ENCODE measurements at regions not wholly inside any gene's neighbourhood (a gene's known extent, or its start where the extent isn't known, plus 50 kb on each side); places are given as distances from the start of the nearest gene placed in this dataset.

- in situ Hi-C loops (cut with HindIII; ENCODE audit: low sequenced_read_pairs): loop anchor here (5.0 kb wide), 1 partner anchor 49 kb away; no protein-coding TSS in a partner anchor
These were observed 311.9 kb upstream of the KLHL29 start for GRCh38 chr2:23073056-23073455.

- in situ Hi-C loops (cut with HindIII; ENCODE audit: low sequenced_read_pairs): loop anchor here (5.0 kb wide), 1 partner anchor 49 kb away; no protein-coding TSS in a partner anchor
These were observed 311.3 kb upstream of the KLHL29 start for GRCh38 chr2:23073671-23074070.

DNA sequence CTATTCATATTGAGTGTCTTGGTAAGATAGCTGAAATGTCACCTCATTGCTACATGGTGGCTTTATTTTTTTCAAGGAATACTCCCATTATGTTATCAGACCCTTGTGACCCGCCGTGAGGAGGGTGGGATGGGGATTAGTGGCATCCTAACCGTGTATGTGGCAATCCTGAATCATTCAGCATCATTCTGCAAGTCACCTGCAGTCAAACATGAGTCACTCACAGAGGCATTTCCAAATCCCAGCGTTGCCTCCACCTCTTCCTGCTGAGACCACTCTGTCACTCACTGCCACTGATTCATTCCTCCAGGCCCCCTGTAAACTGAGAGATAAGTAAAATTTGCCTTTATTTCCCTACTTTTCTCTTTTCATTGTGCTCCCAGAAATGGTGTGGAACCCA lies 307.4 kb upstream of the KLHL29 start:
- in situ Hi-C loops (cut with HindIII; ENCODE audit: low sequenced_read_pairs): no loop called here

GRCh38 chr2:23078784-23079434 lies 306.1 kb upstream of the KLHL29 start:
- in situ Hi-C loops (cut with HindIII; ENCODE audit: low sequenced_read_pairs): no loop called here

GRCh38 chr2:23083966-23084365 lies 301.0 kb upstream of the KLHL29 start:
- in situ Hi-C loops (cut with HindIII; ENCODE audit: low sequenced_read_pairs): no loop called here

DNA sequence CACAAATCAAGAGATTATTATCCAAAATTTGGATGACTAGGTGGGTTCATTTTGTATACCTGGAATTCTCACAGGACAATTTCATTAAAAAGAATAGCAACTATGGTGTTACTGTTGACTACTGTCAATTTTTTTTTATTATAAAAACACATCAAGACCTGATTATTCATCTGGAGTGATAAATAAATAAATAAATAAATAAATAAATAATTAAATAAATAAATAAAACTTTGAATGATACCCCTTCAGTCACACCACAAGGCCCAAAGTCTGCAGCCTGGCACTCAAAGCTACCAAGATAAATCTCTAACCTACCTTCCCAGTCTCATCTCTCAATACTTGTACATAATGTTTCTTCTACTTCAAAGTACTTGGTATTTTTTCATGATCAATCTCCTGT lies 294.0 kb upstream of the KLHL29 start:
- in situ Hi-C loops (cut with HindIII; ENCODE audit: low sequenced_read_pairs): no loop called here

GRCh38 chr2:23091900-23092299 lies 293.1 kb upstream of the KLHL29 start:
- in situ Hi-C loops (cut with HindIII; ENCODE audit: low sequenced_read_pairs): no loop called here

DNA sequence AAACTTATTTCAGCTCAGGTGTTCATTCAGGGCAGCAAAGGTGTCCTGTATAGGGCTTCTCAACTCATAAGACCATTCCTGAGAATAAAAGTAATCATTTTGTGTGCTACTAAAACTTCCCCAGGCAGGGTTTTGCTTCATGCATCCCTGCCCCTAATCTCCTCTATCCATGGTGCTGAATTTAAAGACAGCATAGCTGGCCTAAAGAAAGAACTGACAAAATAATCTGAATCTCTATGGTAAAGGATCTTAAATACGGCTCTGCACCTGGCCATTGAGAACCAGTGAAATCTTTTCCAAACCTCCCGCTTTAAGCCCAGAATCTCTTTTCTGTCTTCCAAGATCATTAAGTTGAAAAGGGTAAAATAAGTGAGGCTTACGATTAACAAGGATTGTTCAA lies 292.1 kb upstream of the KLHL29 start:
- in situ Hi-C loops (cut with HindIII; ENCODE audit: low sequenced_read_pairs): no loop called here

- in situ Hi-C loops (cut with HindIII; ENCODE audit: low sequenced_read_pairs): no loop called here
These were observed 291.5 kb upstream of the KLHL29 start for GRCh38 chr2:23093513-23093912.

DNA sequence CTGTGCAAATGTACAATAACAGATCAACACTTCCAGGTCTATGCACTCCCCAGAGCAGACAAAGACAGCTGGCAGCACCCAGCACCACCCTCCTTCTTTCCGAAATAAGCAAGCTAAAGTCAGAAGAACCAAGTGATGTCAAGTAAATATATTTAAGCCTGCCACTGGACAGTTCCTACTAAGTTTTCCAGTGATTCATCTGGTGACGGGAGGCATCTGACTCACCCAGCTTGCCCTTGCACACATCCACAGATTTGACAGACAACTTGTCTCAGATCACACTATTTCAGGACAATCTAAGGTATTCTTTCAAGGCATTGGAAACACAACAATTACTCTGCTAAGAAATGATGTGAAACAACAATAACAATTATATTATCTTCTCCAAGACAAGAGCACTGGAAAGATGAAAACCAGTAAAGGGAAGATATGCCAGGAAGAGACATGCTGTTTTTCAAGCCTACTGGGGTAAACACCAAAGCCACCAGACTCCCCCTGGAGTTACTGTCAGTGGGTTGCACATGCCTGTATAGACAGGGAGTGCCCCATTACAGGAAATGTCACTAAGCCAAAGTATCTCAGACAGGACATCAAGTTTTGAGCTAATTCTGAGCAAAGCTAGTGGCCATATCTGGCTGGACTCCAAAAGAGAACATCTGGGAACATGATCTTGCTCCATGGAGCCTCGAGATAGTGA lies 287.9 kb upstream of the KLHL29 start:
- in situ Hi-C loops (cut with HindIII; ENCODE audit: low sequenced_read_pairs): no loop called here

DNA sequence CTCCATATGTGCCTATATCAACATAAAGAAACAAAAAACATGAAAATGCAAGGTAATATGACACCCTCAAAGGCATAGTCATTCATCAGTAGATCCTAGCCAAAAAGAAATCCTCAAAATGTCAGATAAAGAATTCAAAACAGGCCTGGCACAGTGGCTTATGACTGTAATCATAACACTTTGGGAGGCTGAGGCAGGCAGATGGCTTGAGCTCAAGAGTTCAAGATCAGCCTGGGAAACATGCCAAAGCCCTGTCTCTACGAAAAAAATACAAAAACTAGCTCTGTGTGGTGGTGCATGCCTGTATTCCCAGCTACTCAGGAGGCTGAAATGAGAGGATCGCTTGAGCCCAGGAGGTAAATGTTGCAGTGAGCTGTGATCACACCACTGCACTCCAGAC lies 284.6 kb upstream of the KLHL29 start:
- in situ Hi-C loops (cut with HindIII; ENCODE audit: low sequenced_read_pairs): no loop called here

GRCh38 chr2:23106242-23106785 lies 278.7 kb upstream of the KLHL29 start:
- in situ Hi-C loops (cut with HindIII; ENCODE audit: low sequenced_read_pairs): no loop called here

DNA sequence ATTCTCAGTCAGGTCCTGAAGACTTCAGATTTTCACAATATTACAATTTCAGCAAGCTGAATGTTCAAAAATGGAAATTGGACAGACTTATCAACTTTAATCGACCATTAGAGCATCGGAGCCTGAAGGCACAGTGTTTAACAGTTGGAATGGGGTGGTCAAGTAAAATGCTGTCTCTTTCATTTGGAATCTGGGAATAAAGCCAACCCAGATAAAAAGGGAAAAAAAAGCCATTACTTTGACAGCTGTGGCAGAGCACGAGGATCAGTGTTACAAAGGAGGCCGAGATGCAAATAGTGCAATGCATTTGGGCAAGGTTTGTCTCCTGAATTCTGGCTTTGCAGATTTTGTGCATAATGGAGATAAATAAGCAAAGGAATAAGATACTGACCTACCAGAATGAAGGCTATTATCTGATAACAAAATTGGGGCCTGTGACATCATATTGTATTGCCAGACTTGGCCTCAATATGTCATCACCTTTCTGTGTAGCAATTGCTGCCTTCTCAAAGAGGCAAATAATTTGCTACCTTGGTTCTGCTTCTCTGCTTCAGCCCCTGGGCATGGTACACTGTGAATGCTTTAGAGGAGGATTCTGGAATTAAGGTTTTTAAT lies 277.5 kb upstream of the KLHL29 start:
- in situ Hi-C loops (cut with HindIII; ENCODE audit: low sequenced_read_pairs): no loop called here

- in situ Hi-C loops (cut with HindIII; ENCODE audit: low sequenced_read_pairs): no loop called here
These were observed 273.7 kb upstream of the KLHL29 start for GRCh38 chr2:23111263-23111662.

DNA sequence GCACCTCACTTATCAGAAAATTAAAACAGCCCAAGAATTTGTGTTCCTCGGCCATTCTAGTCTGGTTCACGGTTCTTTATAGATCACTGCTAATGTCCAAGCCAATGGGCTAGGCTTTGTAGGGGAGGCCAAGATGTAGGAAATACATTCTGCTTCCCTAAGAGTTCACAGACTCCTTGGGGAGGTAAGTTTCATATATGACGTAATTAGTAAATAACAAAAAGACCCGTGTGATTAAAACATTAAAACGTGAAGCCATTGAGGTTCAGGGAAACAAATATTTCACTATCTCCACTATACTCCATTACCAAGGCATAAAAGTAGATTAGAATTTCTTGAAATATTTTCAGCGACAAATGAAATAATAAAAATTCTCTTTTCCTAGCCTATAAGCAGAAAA lies 272.5 kb upstream of the KLHL29 start:
- in situ Hi-C loops (cut with HindIII; ENCODE audit: low sequenced_read_pairs): no loop called here

- in situ Hi-C loops (cut with HindIII; ENCODE audit: low sequenced_read_pairs): no loop called here
These were observed 270.7 kb upstream of the KLHL29 start for GRCh38 chr2:23114299-23114698.

GRCh38 chr2:23118313-23118712 lies 266.7 kb upstream of the KLHL29 start:
- in situ Hi-C loops (cut with HindIII; ENCODE audit: low sequenced_read_pairs): no loop called here

- in situ Hi-C loops (cut with HindIII; ENCODE audit: low sequenced_read_pairs): no loop called here
These were observed 266.1 kb upstream of the KLHL29 start for GRCh38 chr2:23118894-23119293.

GRCh38 chr2:23120161-23120560 lies 264.8 kb upstream of the KLHL29 start:
- in situ Hi-C loops (cut with HindIII; ENCODE audit: low sequenced_read_pairs): loop anchor here (5.0 kb wide), 1 partner anchor 48 kb away; no protein-coding TSS in a partner anchor

- in situ Hi-C loops (cut with HindIII; ENCODE audit: low sequenced_read_pairs): loop anchor here (5.0 kb wide), 1 partner anchor 50 kb away; no protein-coding TSS in a partner anchor
These were observed 262.9 kb upstream of the KLHL29 start for GRCh38 chr2:23121968-23122648.

- in situ Hi-C loops (cut with HindIII; ENCODE audit: low sequenced_read_pairs): loop anchor here (5.0 kb wide), 1 partner anchor 50 kb away; no protein-coding TSS in a partner anchor
These were observed 262.2 kb upstream of the KLHL29 start for GRCh38 chr2:23122681-23123215.

Measured in endothelial cell of hepatic sinusoid (primary cell).